HFF-Myc (cell line): ENCODE measurements at regions not wholly inside any gene's neighbourhood (a gene's known extent, or its start where the extent isn't known, plus 50 kb on each side); places are given as distances from the start of the nearest gene placed in this dataset.
A peak's percentile ranks its signal among the peaks of the same experiment; 100 is the strongest.

ENCODE experiments used
- DNase-seq: peaks from one replicate; pipeline ENCODE4 v3.0.0-alpha.2; 2011; ENCODE audit warnings: low read depth; ENCODE audit errors: extremely low read depth
- H3K4me3 ChIP-seq: replicated peaks from 2 replicates; pipeline ENCODE4 v1.5.1; 2011; ENCODE audit warnings: low read depth, mild to moderate bottlenecking, control low read depth, low read length
- CTCF ChIP-seq: IDR thresholded peaks from 2 replicates; pipeline ENCODE4 v1.5.1; 2012; ENCODE audit warnings: mild to moderate bottlenecking, low read depth, low read length, control low read depth; ENCODE audit errors: missing control alignments

- DNase-seq = no peak
- TF ChIP-seq CTCF = no peak
- H3K4me3 ChIP-seq = no peak overlapping the region
Observed at GRCh38 chr18:40168026-40168425, 1787.0 kb upstream of the PIK3C3 start.

GRCh38 chr18:40163254-40163653, 1791.8 kb upstream of the PIK3C3 start:
- TF ChIP-seq CTCF = no peak
- H3K4me3 ChIP-seq = no peak overlapping the region
- no peak for DNase-seq

GRCh38 chr18:40160361-40160760, 1794.7 kb upstream of the PIK3C3 start:
- no peak for TF ChIP-seq CTCF
- H3K4me3 ChIP-seq = no peak overlapping the region
- no peak for DNase-seq

GRCh38 chr18:40159141-40160017, 1795.7 kb upstream of the PIK3C3 start:
- DNase-seq = peak; percentile 0
- no peak overlapping the region for H3K4me3 ChIP-seq
- peak; percentile 14 for TF ChIP-seq CTCF

GRCh38 chr18:40157120-40157519, 1797.9 kb upstream of the PIK3C3 start:
- no peak for DNase-seq
- TF ChIP-seq CTCF = no peak
- H3K4me3 ChIP-seq = no peak overlapping the region

- DNase-seq = no peak
- TF ChIP-seq CTCF = no peak
- no peak overlapping the region for H3K4me3 ChIP-seq
Observed at GRCh38 chr18:40152859-40153258, 1802.2 kb upstream of the PIK3C3 start.
